Dendritic cell treated with granulocyte-macrophage colony-stimulating factor and Interleukin-4, amounts not matched to agents 40 ng/mL and 50 ng/mL, for 4 days (primary cell): ENCODE measurements at regions not wholly inside any gene's neighbourhood (a gene's known extent, or its start where the extent isn't known, plus 50 kb on each side); places are given as distances from the start of the nearest gene placed in this dataset.

Experiments
- H3K27ac Mint-ChIP-seq: one replicate; pipeline ENCODE4 v1.8.0; 2022; ENCODE audit warnings: mild to moderate bottlenecking, mixed read lengths
- H3K27me3 Mint-ChIP-seq: one replicate; pipeline ENCODE4 v1.8.0; 2022; ENCODE audit warnings: mild to moderate bottlenecking, mixed read lengths
- H3K36me3 Mint-ChIP-seq: one replicate; pipeline ENCODE4 v1.8.0; 2022; ENCODE audit warnings: low read depth, mixed read lengths
- H3K4me1 Mint-ChIP-seq: one replicate; pipeline ENCODE4 v1.8.0; 2022; ENCODE audit warnings: low read depth, mixed read lengths
- H3K4me3 Mint-ChIP-seq: one replicate; pipeline ENCODE4 v1.8.0; 2022; ENCODE audit warnings: mild to moderate bottlenecking, moderate library complexity, mixed read lengths
- H3K9me3 Mint-ChIP-seq: one replicate; pipeline ENCODE4 v1.8.0; 2022; ENCODE audit warnings: mixed read lengths
- intact Hi-C: fragments of 100-400 bp; cut with micrococcal nuclease; formaldehyde crosslinking; loops from one replicate; pipeline ENCODE4 v1.15.0; 2022

- no peak overlapping the region for H3K4me3 Mint-ChIP-seq
- intact Hi-C loops: no loop called here
- no peaks in the 10 kb centered on the region for H3K36me3 Mint-ChIP-seq
- no peaks in the 10 kb centered on the region for H3K9me3 Mint-ChIP-seq
- H3K27ac Mint-ChIP-seq: no peak overlapping the region
- H3K4me1 Mint-ChIP-seq: peaks cover 16% of the 10 kb centered on the region
- H3K27me3 Mint-ChIP-seq: peaks cover 39% of the 10 kb centered on the region
Observed at GRCh38 chr10:43963793-43964425, 315.2 kb upstream of the ZNF32 start.

DNA sequence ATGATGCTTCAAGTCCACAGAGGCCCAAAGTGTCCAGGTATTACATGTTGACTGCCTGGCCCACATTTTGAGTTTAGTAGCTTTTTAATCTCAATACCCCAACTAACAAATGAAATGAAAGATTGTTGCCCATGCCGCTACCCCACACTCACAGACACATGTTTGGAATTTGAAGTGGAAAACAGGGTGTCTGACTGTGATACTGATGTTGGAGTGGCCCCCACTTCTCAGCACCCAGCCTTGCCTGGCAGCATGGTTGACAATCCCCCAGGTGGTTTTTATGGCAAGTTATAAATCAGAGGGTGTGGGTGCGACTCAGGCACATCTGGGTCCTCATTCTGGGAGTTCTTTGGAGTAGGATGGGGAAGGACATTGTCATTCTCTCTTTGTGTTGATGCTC, 314.7 kb upstream of the ZNF32 start:
- H3K27me3 Mint-ChIP-seq: peaks cover 37% of the 10 kb centered on the region

DNA sequence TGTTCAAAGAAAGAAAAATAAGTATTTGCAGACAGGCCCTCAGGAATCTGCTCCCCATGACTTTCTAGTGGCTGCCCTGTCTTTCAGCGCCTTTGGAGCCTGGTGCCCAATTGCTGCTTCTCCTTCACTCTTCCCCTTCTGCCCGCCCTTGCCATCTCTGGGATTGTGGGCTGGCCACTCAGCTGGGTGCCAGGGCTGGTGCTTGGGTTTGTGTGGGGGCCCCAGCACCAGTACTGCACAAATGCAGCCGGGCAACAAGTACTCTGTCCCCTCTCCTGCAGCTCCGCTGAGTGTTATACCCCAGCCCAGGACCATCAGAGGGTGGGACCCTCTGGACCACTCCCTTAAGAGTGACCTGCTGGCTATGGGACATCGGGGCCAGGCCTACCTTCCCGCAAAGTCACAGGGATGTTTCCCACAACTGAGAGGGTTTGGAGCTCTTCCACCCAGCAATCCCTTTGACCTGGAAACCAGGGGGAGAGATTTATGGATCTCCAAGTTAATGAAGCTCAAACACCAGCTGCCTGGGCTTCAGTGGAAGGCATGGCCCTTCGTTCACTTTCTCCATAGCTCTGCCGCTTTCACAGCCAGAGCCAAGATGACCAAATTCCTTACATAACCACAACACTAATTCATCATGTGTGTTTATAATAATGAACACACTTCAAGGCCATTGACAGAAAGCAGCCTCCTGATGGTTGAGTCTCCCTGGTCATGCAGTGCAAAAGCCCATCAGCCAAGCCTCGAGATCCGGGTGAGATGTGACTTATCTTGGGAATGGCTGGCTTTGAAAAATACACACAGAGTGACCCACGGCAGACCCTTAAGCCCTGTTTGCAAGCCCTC, 313.9 kb upstream of the ZNF32 start:
- intact Hi-C loops: no loop called here

More for the DNA sequence above, 314.7 kb upstream of the ZNF32 start:
- H3K9me3 Mint-ChIP-seq: no peaks in the 10 kb centered on the region
- H3K4me1 Mint-ChIP-seq: peaks cover 16% of the 10 kb centered on the region
- intact Hi-C loops: no loop called here
- no peaks in the 10 kb centered on the region for H3K36me3 Mint-ChIP-seq
- H3K27ac Mint-ChIP-seq: no peak overlapping the region
- no peak overlapping the region for H3K4me3 Mint-ChIP-seq

GRCh38 chr10:43961523-43962345, 313.1 kb upstream of the ZNF32 start:
- intact Hi-C loops: no loop called here
- Mint-ChIP-seq H3K4me3 (no peak overlapping the region), H3K4me1 (peaks cover 16% of the 10 kb centered on the region), H3K27ac (no peak overlapping the region), H3K27me3 (peaks cover 27% of the 10 kb centered on the region), H3K36me3 (no peaks in the 10 kb centered on the region), H3K9me3 (no peaks in the 10 kb centered on the region)

More for the DNA sequence above, 313.9 kb upstream of the ZNF32 start:
- Mint-ChIP-seq H3K36me3 (no peaks in the 10 kb centered on the region), H3K27ac (no peak overlapping the region), H3K9me3 (no peaks in the 10 kb centered on the region), H3K4me3 (no peak overlapping the region), H3K27me3 (peaks cover 32% of the 10 kb centered on the region), H3K4me1 (peaks cover 16% of the 10 kb centered on the region)

GRCh38 chr10:43960981-43961380, 312.3 kb upstream of the ZNF32 start:
- no peaks in the 10 kb centered on the region for H3K36me3 Mint-ChIP-seq
- H3K4me3 Mint-ChIP-seq: no peak overlapping the region
- H3K27ac Mint-ChIP-seq: no peak overlapping the region
- H3K4me1 Mint-ChIP-seq: peaks cover 16% of the 10 kb centered on the region
- intact Hi-C loops: no loop called here
- H3K27me3 Mint-ChIP-seq: peaks cover 23% of the 10 kb centered on the region
- H3K9me3 Mint-ChIP-seq: no peaks in the 10 kb centered on the region

- Mint-ChIP-seq H3K27me3 (peaks cover 21% of the 10 kb centered on the region), H3K36me3 (no peaks in the 10 kb centered on the region), H3K4me1 (peaks cover 15% of the 10 kb centered on the region), H3K9me3 (no peaks in the 10 kb centered on the region), H3K27ac (no peak overlapping the region), H3K4me3 (no peak overlapping the region)
- intact Hi-C loops: no loop called here
Observed at GRCh38 chr10:43960477-43960876, 311.8 kb upstream of the ZNF32 start.

DNA sequence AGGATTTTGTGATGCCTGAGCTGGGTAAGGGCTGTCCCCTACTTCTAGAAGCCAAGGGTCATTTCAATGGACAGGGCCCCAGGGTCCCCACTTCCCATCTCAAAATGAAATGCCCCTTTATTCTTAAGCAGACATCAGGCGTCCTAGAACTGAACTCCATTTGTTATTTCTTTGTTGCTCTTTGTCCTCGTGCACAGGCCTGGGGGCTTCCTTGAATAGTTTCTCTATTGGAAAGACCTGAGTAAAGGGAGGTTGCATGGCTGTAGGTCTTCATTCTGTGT, 311.4 kb upstream of the ZNF32 start:
- no peaks in the 10 kb centered on the region for H3K36me3 Mint-ChIP-seq
- H3K9me3 Mint-ChIP-seq: no peaks in the 10 kb centered on the region
- H3K27ac Mint-ChIP-seq: no peak overlapping the region
- intact Hi-C loops: no loop called here
- peaks cover 11% of the 10 kb centered on the region for H3K4me1 Mint-ChIP-seq
- no peak overlapping the region for H3K4me3 Mint-ChIP-seq
- peaks cover 17% of the 10 kb centered on the region for H3K27me3 Mint-ChIP-seq

DNA sequence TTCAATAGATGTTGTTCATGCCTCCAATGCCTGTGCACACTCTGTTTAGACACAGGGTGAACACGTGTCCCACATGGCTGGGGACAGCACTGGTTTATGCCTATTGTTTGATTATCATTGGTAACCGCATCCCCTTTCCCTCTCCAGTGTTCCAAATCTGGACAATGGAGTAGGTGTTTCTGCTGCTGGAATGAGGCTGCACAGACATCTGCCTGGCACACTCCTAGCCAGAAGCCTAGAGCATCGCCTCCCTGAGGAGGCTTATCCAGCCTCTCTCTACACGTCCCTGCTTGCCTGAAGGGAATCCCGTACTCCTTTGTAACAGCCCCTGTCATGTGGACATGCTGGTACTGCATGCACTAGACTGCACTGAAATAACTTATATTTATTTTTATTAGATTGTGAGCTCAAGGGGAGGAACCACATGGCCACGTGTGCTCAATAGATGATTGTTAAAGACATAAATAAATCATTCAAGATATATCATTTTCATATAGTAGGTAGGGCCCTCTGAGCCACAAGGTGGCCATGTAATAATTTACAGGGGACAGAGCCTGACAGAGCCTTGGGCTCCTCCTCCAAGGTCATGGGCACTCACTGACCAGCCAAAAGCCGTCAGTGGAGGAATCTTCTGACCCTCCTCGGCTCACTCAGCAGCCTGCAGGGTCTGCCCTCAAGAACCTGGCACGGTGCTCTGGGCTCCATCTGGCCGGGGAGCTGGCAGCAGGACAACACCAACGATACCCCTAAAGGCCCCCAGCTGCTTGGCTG, 310.9 kb upstream of the ZNF32 start:
- H3K27me3 Mint-ChIP-seq: peaks cover 16% of the 10 kb centered on the region
- H3K4me1 Mint-ChIP-seq: peaks cover 8% of the 10 kb centered on the region
- H3K36me3 Mint-ChIP-seq: no peaks in the 10 kb centered on the region
- intact Hi-C loops: no loop called here
- H3K27ac Mint-ChIP-seq: no peak overlapping the region
- H3K4me3 Mint-ChIP-seq: no peak overlapping the region
- no peaks in the 10 kb centered on the region for H3K9me3 Mint-ChIP-seq

GRCh38 chr10:43958964-43959363, 310.3 kb upstream of the ZNF32 start:
- Mint-ChIP-seq H3K27me3 (peaks cover 11% of the 10 kb centered on the region), H3K4me1 (peaks cover 2% of the 10 kb centered on the region), H3K36me3 (no peaks in the 10 kb centered on the region), H3K4me3 (no peak overlapping the region), H3K9me3 (no peaks in the 10 kb centered on the region), H3K27ac (no peak overlapping the region)
- intact Hi-C loops: no loop called here

- H3K9me3 Mint-ChIP-seq: peaks cover 4% of the 10 kb centered on the region
- H3K27ac Mint-ChIP-seq: no peak overlapping the region
- H3K4me1 Mint-ChIP-seq: no peaks in the 10 kb centered on the region
- no peak overlapping the region for H3K4me3 Mint-ChIP-seq
- intact Hi-C loops: no loop called here
- H3K27me3 Mint-ChIP-seq: peaks cover 10% of the 10 kb centered on the region
- H3K36me3 Mint-ChIP-seq: no peaks in the 10 kb centered on the region
Observed at GRCh38 chr10:43958071-43958432, 309.4 kb upstream of the ZNF32 start.

DNA sequence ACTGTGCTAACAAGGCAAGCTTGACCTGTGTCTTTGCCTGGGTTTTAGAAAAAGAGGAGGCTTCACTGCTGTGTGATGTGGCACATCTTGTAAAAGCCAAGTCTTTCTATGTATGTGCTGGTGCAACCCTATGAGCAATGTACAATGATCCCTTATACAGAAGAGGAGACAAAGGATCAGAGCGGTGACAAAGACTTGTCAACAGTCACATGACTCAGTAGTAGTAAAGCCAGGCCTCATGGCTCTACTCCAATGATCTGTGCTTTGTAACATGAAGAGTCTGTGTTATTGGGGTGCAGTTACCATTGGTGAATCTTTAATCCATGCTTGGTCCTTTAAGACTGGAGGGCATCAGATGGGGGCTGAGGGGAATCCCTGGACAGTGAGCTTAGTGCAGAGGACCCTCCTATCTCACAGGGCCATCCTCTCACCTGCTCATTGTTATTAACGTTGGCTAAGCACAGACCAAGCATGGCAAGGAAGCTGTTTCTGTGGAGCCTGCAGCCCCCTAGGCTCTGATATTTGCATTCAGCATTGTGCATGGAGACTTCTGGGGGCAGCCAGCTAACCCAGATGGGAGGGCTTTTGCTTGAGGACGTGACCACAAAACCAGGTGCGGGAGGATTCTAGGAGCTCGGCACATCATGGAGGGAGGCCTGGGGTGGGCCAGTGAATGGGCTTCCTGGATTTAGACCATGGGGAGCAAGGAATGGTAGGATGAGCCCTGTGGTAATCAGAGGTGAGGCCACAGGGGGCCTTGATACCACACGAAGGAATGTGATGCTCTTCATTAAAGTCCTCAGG, 308.8 kb upstream of the ZNF32 start:
- H3K4me3 Mint-ChIP-seq: no peak overlapping the region
- H3K27me3 Mint-ChIP-seq: peaks cover 10% of the 10 kb centered on the region
- H3K27ac Mint-ChIP-seq: no peak overlapping the region
- no peaks in the 10 kb centered on the region for H3K4me1 Mint-ChIP-seq
- H3K9me3 Mint-ChIP-seq: peaks cover 10% of the 10 kb centered on the region
- intact Hi-C loops: no loop called here
- H3K36me3 Mint-ChIP-seq: no peaks in the 10 kb centered on the region

- no peaks in the 10 kb centered on the region for H3K4me1 Mint-ChIP-seq
- no peak overlapping the region for H3K27ac Mint-ChIP-seq
- peaks cover 8% of the 10 kb centered on the region for H3K27me3 Mint-ChIP-seq
- intact Hi-C loops: no loop called here
- no peaks in the 10 kb centered on the region for H3K36me3 Mint-ChIP-seq
- H3K4me3 Mint-ChIP-seq: no peak overlapping the region
- H3K9me3 Mint-ChIP-seq: peaks cover 10% of the 10 kb centered on the region
Observed at GRCh38 chr10:43955978-43956377, 307.3 kb upstream of the ZNF32 start.

- Mint-ChIP-seq H3K36me3 (no peaks in the 10 kb centered on the region), H3K9me3 (peaks cover 18% of the 10 kb centered on the region), H3K4me1 (no peaks in the 10 kb centered on the region), H3K4me3 (no peak overlapping the region), H3K27me3 (peaks cover 8% of the 10 kb centered on the region), H3K27ac (no peak overlapping the region)
- intact Hi-C loops: no loop called here
Observed at GRCh38 chr10:43955002-43955596, 306.4 kb upstream of the ZNF32 start.
